Activated B cell treated with CpG ODN at 0.5 μM for 24 hours (primary cell): ENCODE measurements at regions not wholly inside any gene's neighbourhood (a gene's known extent, or its start where the extent isn't known, plus 50 kb on each side); places are given as distances from the start of the nearest gene placed in this dataset.
"Not testable (repeated sequence)": the region's sequence is repeated elsewhere in the genome, so short reads cannot be mapped to it uniquely, and the experiment has no call there.

Source experiments
- ATAC-seq: fragments of 200-7000 bp; cut with Tn5 transposase; one replicate; pipeline ENCODE4 v1.10.0; 2021; ENCODE audit warnings: low read depth, mild to moderate bottlenecking, moderate library complexity
- CTCF ChIA-PET: fragments of 350-600 bp; sonication (Branson Sonifier 250); formaldehyde crosslinking; loops from one replicate; lab custom pipeline; 2021; ENCODE audit warnings: antibody characterized with exemption; lab: Charles Lee
- POLR2A ChIA-PET: fragments of 350-600 bp; sonication (Branson Sonifier 250); formaldehyde crosslinking; loops from one replicate; lab custom pipeline; 2021; ENCODE audit warnings: antibody characterized with exemption; lab: Charles Lee
- DNase-seq: peaks from one replicate; pipeline ENCODE4 v3.0.0; 2022
- H3K27ac Mint-ChIP-seq: one replicate; pipeline ENCODE4 v1.8.0; 2020; ENCODE audit warnings: mixed read lengths
- H3K27me3 Mint-ChIP-seq: one replicate; pipeline ENCODE4 v1.8.0; 2021; ENCODE audit warnings: mixed read lengths
- H3K36me3 Mint-ChIP-seq: one replicate; pipeline ENCODE4 v1.8.0; 2021; ENCODE audit warnings: low read depth, mixed read lengths
- H3K4me1 Mint-ChIP-seq: one replicate; pipeline ENCODE4 v1.8.0; 2021; ENCODE audit warnings: mixed read lengths
- H3K4me3 Mint-ChIP-seq: one replicate; pipeline ENCODE4 v1.8.0; 2020; ENCODE audit warnings: mild to moderate bottlenecking, mixed read lengths
- H3K9me3 Mint-ChIP-seq: one replicate; pipeline ENCODE4 v1.8.0; 2020; ENCODE audit warnings: mixed read lengths
- CTCF ChIP-seq: fragments of 200-600 bp; IDR thresholded peaks from one replicate; pipeline ENCODE4 v1.8.0; 2022; ENCODE audit warnings: antibody characterized with exemption, mild to moderate bottlenecking
- intact Hi-C: fragments of 100-400 bp; cut with micrococcal nuclease; formaldehyde crosslinking; loops from one replicate; pipeline ENCODE4 v1.15.1; 2024

DNA sequence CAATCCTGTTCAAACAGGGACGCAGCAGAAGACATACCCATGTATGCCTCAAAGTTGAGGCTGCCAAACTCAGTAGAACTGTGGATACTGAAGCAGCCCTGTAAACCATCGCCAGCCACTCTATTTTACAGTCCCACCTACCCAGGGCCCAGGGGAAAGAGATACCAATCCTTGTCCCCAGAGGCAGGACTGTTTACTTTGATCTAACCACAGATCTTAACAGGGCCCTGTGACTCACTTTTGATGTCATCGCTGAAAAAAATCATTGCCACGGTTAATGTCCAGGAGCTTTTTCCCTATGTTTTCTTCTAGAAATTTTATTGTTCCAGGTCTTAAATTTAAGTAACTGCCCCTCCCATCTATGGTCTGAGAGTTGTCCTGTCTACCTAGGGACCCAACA is 538.4 kb upstream of the NCAM2 start:
- Mint-ChIP-seq H3K27me3 (no peaks in the 10 kb centered on the region), H3K27ac (no peak overlapping the region), H3K36me3 (no peaks in the 10 kb centered on the region), H3K4me1 (no peaks in the 10 kb centered on the region), H3K9me3 (peaks cover 5% of the 10 kb centered on the region), H3K4me3 (no peak overlapping the region)
- ChIA-PET POLR2A (no interaction called here), CTCF (no interaction called here)
- TF ChIP-seq CTCF: no peak
- intact Hi-C loops: no loop called here
- ATAC-seq (no peak), DNase-seq (no peak)

DNA sequence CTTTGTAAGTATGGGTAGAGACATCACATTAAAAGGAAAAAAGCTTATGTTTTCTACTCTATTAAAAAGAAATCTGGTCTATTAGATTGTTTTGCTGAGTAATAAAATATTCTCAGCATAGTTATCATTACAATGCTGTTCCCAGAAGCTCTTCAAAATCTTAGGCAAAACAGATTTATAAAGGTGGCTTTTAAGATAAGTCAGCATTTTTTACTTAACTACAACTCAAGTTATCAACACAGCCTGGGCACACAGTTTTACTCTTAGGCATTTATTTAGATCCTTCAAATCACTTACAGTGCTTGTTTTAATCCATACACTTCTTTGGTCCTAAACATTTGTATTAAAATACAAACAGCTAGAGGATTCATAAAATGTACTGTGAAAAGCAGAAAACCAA is 534.8 kb upstream of the NCAM2 start:
- POLR2A ChIA-PET: no interaction called here
- Mint-ChIP-seq H3K27me3 (no peaks in the 10 kb centered on the region), H3K4me3 (no peak overlapping the region), H3K9me3 (peaks cover 10% of the 10 kb centered on the region), H3K4me1 (no peaks in the 10 kb centered on the region), H3K27ac (no peak overlapping the region), H3K36me3 (no peaks in the 10 kb centered on the region)
- no peak for ATAC-seq
- DNase-seq: no peak
- CTCF ChIA-PET: no interaction called here
- intact Hi-C loops: no loop called here
- TF ChIP-seq CTCF: no peak

DNA sequence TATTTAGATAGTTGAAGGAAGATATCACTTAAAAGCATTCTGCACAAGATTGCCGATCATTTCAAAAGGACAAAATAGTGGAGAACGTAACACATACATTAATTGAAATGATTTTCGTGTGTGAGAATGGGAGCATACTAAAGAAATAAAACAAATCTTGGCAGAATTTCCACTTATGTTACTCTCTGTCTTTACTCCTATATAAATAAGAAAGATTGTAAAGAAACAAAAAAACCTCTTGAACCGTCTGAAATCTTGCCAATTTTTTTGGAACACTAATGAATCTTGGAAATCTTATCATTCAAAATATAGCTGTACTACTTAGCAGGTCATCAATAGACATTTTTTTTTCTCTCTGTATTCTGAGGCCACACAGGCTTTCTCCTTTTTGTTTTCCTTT is 528.8 kb upstream of the NCAM2 start:
- H3K9me3 Mint-ChIP-seq: peaks cover 5% of the 10 kb centered on the region
- TF ChIP-seq CTCF: no peak
- no peaks in the 10 kb centered on the region for H3K4me1 Mint-ChIP-seq
- ATAC-seq (no peak), DNase-seq (no peak)
- H3K4me3 Mint-ChIP-seq: no peak overlapping the region
- no peaks in the 10 kb centered on the region for H3K27me3 Mint-ChIP-seq
- no peaks in the 10 kb centered on the region for H3K36me3 Mint-ChIP-seq
- ChIA-PET POLR2A (no interaction called here), CTCF (no interaction called here)
- no peak overlapping the region for H3K27ac Mint-ChIP-seq
- intact Hi-C loops: no loop called here

DNA sequence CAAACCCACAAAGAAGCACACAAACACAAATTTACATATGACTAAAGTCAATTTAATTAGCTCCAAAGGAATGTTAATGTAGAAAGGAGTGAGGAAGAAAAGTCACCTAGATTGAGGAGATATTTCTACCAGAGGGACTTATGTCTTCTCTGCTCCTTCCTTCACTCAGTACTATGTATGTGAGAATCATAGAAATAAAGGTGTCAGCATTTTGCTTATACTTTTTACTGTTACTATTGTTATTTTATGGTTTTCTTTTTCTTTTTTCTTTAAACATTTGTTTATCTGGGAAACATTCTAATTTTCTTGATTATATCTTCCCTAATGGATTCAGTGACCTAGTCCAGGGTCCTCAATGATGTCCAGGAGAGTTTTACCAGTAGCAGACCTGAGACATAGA is 511.9 kb upstream of the NCAM2 start:
- POLR2A ChIA-PET: no interaction called here
- CTCF ChIA-PET: no interaction called here
- no peak for TF ChIP-seq CTCF
- H3K27ac Mint-ChIP-seq: no peak overlapping the region
- H3K27me3 Mint-ChIP-seq: no peaks in the 10 kb centered on the region
- H3K9me3 Mint-ChIP-seq: peaks cover 9% of the 10 kb centered on the region
- DNase-seq (no peak), ATAC-seq (no peak)
- H3K36me3 Mint-ChIP-seq: no peaks in the 10 kb centered on the region
- H3K4me3 Mint-ChIP-seq: no peak overlapping the region
- intact Hi-C loops: no loop called here
- H3K4me1 Mint-ChIP-seq: no peaks in the 10 kb centered on the region

GRCh38 chr21:20502915-20503314 is 495.3 kb upstream of the NCAM2 start:
- H3K27ac Mint-ChIP-seq, intact Hi-C loops, H3K27me3 Mint-ChIP-seq, H3K4me3 Mint-ChIP-seq, POLR2A ChIA-PET, H3K36me3 Mint-ChIP-seq, CTCF ChIA-PET, H3K4me1 Mint-ChIP-seq, ATAC-seq, DNase-seq: not testable (repeated sequence)
- peaks cover 28% of the 10 kb centered on the region for H3K9me3 Mint-ChIP-seq

GRCh38 chr21:20507783-20508182 is 490.4 kb upstream of the NCAM2 start:
- CTCF ChIA-PET: no interaction called here
- DNase-seq (no peak), ATAC-seq (no peak)
- POLR2A ChIA-PET: no interaction called here
- intact Hi-C loops: no loop called here
- Mint-ChIP-seq H3K27me3 (no peaks in the 10 kb centered on the region), H3K9me3 (peaks cover 17% of the 10 kb centered on the region), H3K27ac (no peak overlapping the region), H3K4me3 (no peak overlapping the region), H3K36me3 (no peaks in the 10 kb centered on the region), H3K4me1 (no peaks in the 10 kb centered on the region)
- TF ChIP-seq CTCF: no peak
